HG02884 (cell line): ENCODE measurements at regions not wholly inside any gene's neighbourhood (a gene's known extent, or its start where the extent isn't known, plus 50 kb on each side); places are given as distances from the start of the nearest gene placed in this dataset.

Source experiments
- ATAC-seq: cut with Tn5 transposase; IDR thresholded peaks from one replicate; pipeline ENCODE4 v1.9.1; 2021; ENCODE audit warnings: mild to moderate bottlenecking, moderate library complexity; ENCODE audit not compliant: unreplicated experiment

DNA sequence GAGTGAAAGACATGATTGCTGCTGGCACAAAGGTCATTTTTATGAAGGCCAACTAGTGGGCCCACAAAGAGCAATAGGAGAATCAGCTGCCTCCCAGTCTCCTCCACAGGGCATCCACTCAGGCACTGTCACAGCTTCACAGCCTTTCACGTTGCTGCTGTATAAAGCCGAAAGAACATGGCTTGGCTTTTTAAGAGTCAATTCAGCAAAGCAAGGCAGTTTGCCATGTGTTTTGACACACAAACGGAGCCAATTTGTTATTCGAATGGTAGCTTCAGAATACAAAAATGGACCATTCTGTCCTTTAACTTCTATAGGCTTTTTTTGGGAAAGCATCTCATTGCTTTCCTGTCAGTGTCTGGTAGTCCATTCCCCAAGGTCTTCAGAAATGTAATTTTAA, 283.4 kb upstream of the PARD3B start:
- ATAC-seq: no peak

- ATAC-seq: no peak
Measured at GRCh38 chr2:204264085-204264553, 281.2 kb upstream of the PARD3B start.

DNA sequence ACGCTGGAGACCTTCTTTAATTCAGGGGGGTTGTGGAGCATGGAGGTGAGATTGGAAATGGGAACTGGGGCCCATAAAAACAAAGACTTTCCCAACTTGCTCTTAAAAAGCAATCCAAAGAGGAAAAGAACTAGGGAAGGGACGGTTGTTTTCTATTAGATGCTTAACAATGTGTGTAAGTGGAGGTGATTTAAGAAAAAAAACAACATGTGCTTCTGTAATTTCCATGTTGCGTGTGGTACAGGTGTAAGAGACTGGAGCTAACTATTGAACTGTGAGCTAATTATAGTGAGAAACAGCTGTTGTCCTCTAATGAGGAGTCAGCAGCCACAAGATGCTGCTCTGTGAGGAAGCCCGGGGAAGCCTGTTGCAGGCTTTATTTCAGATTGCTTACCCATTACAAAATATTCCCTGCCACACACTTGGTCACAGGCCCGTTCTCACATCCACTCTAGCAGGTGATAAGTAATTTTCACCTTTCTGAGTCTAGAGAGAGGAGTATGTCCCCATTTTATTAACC, 280.6 kb upstream of the PARD3B start:
- ATAC-seq: no peak

DNA sequence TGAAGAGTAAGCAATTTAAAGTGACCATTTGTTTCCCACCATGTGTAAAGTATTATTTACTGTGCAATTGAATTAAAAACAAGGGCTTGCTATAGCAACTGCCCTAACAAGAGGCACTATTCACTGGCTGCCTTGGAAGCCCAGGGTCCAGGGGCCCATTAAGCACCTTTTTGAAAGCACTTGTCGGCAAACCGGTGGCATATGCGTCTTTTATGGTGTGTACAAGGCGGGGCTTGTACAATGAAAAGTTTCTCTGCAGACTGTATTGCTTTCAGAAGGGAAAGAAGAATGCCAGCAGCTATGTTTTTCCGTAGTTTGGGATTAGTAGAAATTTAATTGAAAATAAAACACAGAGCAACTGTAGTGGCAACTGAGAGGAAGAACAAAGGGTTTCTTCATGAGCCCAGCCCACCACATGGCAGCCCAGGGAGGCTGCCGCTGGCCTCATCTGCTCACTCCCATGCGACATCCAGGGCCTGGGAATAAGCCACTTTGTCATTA, 279.5 kb upstream of the PARD3B start:
- ATAC-seq: no peak

GRCh38 chr2:204268458-204268857, 276.8 kb upstream of the PARD3B start:
- no peak for ATAC-seq

GRCh38 chr2:204268971-204269370, 276.3 kb upstream of the PARD3B start:
- no peak for ATAC-seq

DNA sequence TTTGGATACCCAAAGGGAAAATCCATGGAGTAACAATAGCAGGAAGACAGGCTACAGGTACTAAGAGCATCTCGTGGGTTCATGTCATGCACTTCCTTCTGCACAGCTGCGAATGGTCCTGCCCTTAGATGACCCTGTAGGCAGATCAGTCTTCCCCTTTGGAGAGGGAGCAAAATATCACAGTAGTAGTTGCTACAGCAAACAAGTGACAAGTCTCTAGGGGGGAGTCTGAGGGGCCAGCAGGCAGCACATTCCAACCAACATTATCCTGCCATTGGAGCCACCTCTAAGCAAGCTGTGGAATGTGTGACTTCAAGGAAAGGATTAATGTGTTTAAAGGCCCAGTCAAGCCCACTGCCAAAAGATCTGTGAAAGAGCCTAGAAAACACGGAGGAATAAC, 273.2 kb upstream of the PARD3B start:
- no peak for ATAC-seq

GRCh38 chr2:204272610-204273287, 272.5 kb upstream of the PARD3B start:
- ATAC-seq: no peak

DNA sequence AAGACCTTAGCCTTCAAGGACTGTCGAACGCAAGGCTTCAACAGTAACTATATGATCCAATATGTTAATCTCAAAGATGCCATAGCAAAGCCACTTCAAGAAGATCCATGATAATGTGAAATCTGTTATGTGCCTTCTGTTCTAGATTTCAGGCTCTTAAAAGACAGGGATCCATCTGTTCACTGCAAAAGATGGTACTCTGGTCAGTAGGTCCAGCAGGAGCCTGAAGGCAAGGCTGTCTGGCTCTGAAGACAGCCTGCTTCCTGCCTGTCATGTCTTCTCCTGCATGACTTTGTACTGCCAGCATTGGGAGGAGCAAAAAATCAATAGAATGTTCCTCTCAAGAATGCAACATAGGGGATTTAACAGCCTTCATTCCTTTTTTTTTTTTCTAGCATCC, 270.8 kb upstream of the PARD3B start:
- no peak for ATAC-seq

- no peak for ATAC-seq
Measured at GRCh38 chr2:204274991-204275390, 270.3 kb upstream of the PARD3B start.

DNA sequence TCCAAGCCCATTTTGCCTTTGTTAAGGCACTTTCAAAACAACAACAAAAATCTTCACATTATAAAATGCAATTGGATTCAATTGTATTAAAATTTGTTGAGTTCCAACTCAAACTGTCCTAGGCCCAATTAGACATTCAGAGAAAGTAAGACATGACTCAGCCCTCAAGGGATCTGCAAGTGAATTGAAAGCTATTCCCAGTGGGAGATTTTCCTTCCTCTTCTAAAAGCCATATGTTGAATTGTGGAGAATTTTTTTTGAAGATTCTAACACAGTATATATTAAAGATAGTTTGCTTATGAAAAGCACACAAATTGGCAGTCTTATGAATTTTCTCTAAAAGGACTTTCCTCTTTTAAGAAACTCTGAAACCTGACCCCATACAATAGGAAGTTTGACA, 268.0 kb upstream of the PARD3B start:
- ATAC-seq: no peak

- ATAC-seq: no peak
Measured at GRCh38 chr2:204278454-204278853, 266.8 kb upstream of the PARD3B start.

DNA sequence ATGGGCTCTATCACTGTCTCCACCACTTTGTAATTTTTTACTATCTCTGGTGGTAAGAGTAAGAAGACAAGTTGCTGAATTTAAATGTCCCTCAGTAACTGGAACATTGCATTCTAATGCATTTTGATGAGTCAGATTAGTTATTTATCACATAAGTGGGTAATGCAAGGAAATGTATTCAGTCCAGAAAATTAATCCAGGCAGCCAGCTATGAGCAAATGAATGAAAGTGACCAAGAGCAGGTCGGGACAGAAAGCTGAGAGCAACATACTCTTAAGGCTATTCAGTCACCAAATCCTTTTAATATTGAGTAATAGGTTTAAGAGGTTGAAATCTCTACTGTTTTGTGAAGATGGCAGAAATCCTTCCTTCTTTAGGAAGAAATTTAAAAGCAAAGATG, 265.5 kb upstream of the PARD3B start:
- no peak for ATAC-seq

GRCh38 chr2:204280262-204280668, 265.0 kb upstream of the PARD3B start:
- ATAC-seq: no peak

- ATAC-seq: no peak
Measured at GRCh38 chr2:204282081-204282480, 263.2 kb upstream of the PARD3B start.

DNA sequence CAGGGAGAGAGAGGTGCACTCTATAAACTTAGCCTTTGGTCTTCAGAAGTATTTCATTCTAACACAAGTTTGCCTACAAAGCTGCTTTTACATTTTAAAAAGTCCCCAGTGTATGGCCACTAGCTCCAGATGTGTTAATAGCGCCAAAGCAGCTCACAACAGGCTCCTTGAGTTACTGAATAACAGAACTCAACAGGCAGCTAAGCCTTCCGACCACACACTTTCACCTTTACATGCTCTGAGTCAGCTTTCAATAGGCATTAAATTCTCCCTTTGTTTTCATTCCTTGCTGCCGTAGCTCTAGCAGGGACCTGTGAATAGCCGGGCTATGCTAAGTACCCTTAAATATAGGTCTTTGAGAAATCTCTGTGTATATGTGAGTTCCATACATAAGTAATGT, 262.8 kb upstream of the PARD3B start:
- ATAC-seq: no peak

GRCh38 chr2:204289066-204289465, 256.2 kb upstream of the PARD3B start:
- no peak for ATAC-seq

DNA sequence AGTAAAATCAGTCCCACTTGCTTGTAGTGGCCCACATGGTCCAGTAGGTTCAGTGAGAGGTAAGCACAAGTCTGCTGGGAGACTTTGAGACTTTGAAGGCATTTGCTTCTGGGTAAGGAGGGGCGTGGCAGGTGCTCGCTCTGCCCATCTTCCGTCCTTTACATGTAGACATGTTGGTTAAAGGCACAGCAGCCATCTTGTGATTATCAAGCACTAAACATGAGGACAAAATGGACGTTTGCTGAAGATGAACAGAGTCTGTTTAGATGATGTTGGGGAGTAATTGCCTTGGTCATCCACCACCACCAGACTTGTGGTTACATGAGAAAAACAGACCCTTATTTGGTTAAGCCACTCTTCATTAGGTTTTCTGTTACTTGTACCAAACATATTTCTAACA, 252.8 kb upstream of the PARD3B start:
- no peak for ATAC-seq

DNA sequence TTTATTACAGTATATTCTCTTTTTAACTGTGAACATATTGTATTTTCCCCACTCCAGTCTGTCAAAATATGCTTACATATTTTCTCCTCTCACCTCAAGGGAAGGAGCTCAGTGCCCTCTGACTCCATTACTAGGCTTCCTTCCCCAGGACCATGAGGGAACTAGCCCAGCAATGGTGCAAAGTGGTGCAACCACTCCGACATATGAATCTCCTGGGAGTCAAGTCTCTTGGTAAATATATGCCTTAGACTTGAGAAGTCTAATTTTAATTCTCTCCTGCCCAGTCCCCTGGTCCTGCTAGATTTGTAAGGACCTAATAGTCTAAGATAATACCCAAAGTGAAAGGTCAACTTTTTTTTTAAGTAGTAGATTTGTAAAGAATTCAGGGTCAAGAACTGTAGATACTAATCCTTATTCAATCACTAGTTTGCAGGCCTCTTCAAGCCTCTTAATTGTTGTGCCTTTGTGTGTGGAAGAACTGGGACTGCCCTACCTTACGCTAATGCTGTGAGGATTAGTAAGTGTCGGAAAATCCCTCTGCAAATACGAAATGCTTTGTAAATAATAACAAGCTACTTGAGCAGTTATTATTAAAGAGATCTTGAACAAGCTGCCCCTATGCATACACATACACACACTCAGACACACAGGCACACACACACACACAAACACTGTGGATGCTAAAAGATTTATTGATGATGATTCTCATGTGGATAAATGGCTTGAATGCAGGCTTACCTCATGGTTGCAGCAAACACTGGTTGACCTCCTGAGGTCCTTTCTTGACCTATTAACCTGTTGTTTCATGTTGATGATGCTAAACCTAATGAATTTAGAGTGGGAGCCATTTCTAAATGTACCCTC, 251.2 kb upstream of the PARD3B start:
- ATAC-seq: no peak

GRCh38 chr2:204298404-204298803, 246.9 kb upstream of the PARD3B start:
- no peak for ATAC-seq

GRCh38 chr2:204299766-204300165, 245.5 kb upstream of the PARD3B start:
- ATAC-seq: no peak

- ATAC-seq: no peak
Measured at GRCh38 chr2:204306667-204307066, 238.6 kb upstream of the PARD3B start.
